HepG2 (cell line): ENCODE measurements at regions not wholly inside any gene's neighbourhood (a gene's known extent, or its start where the extent isn't known, plus 50 kb on each side); places are given as distances from the start of the nearest gene placed in this dataset.

Experiments used
- ATAC-seq: fragments of 200-7000 bp; cut with Tn5 transposase; 3 replicates; pipeline ENCODE4 v1.9.1; 2020; ENCODE audit warnings: mild to moderate bottlenecking, moderate library complexity
- BruUV-seq: library from RNA; stranded (reverse); fragments of 400-500 nt; replicated peaks from 2 replicates; lab custom pipeline; 2021; lab: Mats Ljungman, UMichigan
- CTCF ChIA-PET: fragments of 300-600 bp; formaldehyde crosslinking; extraction: SDS; loops from one replicate; lab custom pipeline; 2021; ENCODE audit warnings: low total read pairs, inconsistent platforms, low intra/inter-chr PET ratio; lab: Yijun Ruan, JAX
- POLR2A ChIA-PET: fragments of 350-600 bp; sonication (Branson Sonifier 250); formaldehyde crosslinking; loops from one replicate; lab custom pipeline; 2020; ENCODE audit warnings: antibody characterized with exemption, inconsistent platforms; lab: Yijun Ruan, JAX
- DNase-seq: peaks from one replicate; pipeline ENCODE4 v3.0.0-alpha.2; 2015; ENCODE audit warnings: low spot score
- FAIRE-seq: peaks from 3 replicates; lab custom pipeline; 2011; peaks lifted over from hg19 to GRCh38; lab: Jason Lieb, UNC
- H2AFZ ChIP-seq: one replicate; pipeline ENCODE4 v1.6.1; 2011; ENCODE audit warnings: low read length, inconsistent platforms
- H3K27ac ChIP-seq: fragments of 300-600 bp; 3 replicates; pipeline ENCODE4 v1.8.0; 2011; ENCODE audit warnings: mixed run types, mild to moderate bottlenecking, mixed read lengths, low read length, inconsistent platforms; ENCODE audit not compliant: insufficient read depth; ENCODE audit errors: extremely low read length
- H3K27me3 ChIP-seq, 2 experiments: fragments of 200-600 bp in 1 of 2; 2 replicates in 1 of 2; 3 replicates in 1 of 2; pipeline versions ENCODE4 v1.6.0 to v1.8.0; 2011; ENCODE audit warnings: low read length in 2 of 2, mild to moderate bottlenecking in 2 of 2, moderate library complexity in 2 of 2, inconsistent platforms in 1 of 2; ENCODE audit not compliant: insufficient read depth in 2 of 2, control insufficient read depth in 1 of 2
- H3K36me3 ChIP-seq, 2 experiments: fragments of 200-600 bp in 1 of 2; replicated peaks in 1 of 2; 2 replicates in 1 of 2; 3 replicates in 1 of 2; pipeline versions ENCODE4 v1.5.1 to v1.8.0; 2011; ENCODE audit warnings: low read length in 2 of 2, inconsistent platforms in 1 of 2; ENCODE audit not compliant: insufficient read depth in 2 of 2, control insufficient read depth in 1 of 2
- H3K4me1 ChIP-seq: 2 replicates; pipeline ENCODE4 v1.5.1; 2012; ENCODE audit warnings: low read length, inconsistent platforms; ENCODE audit not compliant: insufficient read depth
- H3K4me2 ChIP-seq: 2 replicates; pipeline ENCODE4 v1.6.0; 2011; ENCODE audit warnings: low read depth, low read length, inconsistent platforms
- H3K4me3 ChIP-seq, 3 experiments: fragments of 200-600 bp in 1 of 3; sonication (generic), shearing (Covaris generic) in 1 of 3; replicated peaks in 1 of 3; 2 replicates each; pipeline ENCODE4 v1.5.1; 2011 to 2016; ENCODE audit warnings: low read length in 3 of 3, inconsistent platforms in 2 of 3, low read depth in 2 of 3, mild to moderate bottlenecking in 2 of 3, control low read depth in 1 of 3, mixed read lengths in 1 of 3; ENCODE audit not compliant: insufficient read depth in 1 of 3
- H3K79me2 ChIP-seq: one replicate; pipeline ENCODE4 v1.6.1; 2011; ENCODE audit warnings: low read length, inconsistent platforms; ENCODE audit not compliant: insufficient read depth
- H3K9ac ChIP-seq: 2 replicates; pipeline ENCODE4 v1.6.0; 2011; ENCODE audit warnings: mild to moderate bottlenecking, low read depth, low read length, inconsistent platforms; ENCODE audit not compliant: insufficient read depth
- H3K9me3 ChIP-seq: 2 replicates; pipeline ENCODE4 v1.5.1; 2012; ENCODE audit warnings: mild to moderate bottlenecking, low read length
- H4K20me1 ChIP-seq: 2 replicates; pipeline ENCODE4 v1.6.0; 2011; ENCODE audit warnings: inconsistent platforms, mild to moderate bottlenecking, low read length, moderate library complexity; ENCODE audit not compliant: insufficient read depth
- IRF2 ChIP-seq: IDR thresholded peaks from 2 replicates; pipeline ENCODE4 v1.6.1; 2018; ENCODE audit warnings: missing genetic modification reagents, missing compliant biosample characterization
- MEIS2 ChIP-seq: sonication (generic); formaldehyde crosslinking; IDR thresholded peaks from 2 replicates; pipeline ENCODE4 v1.9.0; 2021; ENCODE audit warnings: mild to moderate bottlenecking, missing genetic modification reagents
- NRL ChIP-seq: sonication (generic); formaldehyde crosslinking; IDR thresholded peaks from 2 replicates; pipeline ENCODE4 v1.5.0; 2020; ENCODE audit warnings: missing genetic modification reagents, mild to moderate bottlenecking, moderate library complexity, borderline replicate concordance
- PTBP1 ChIP-seq: fragments of 200-400 bp; formaldehyde crosslinking; IDR thresholded peaks from 2 replicates; pipeline ENCODE4 v1.6.1; 2018; ENCODE audit warnings: low read length, low read depth; ENCODE audit not compliant: poor library complexity, severe bottlenecking
- SIX4 ChIP-seq: sonication (generic); formaldehyde crosslinking; IDR thresholded peaks from 2 replicates; pipeline ENCODE4 v1.4.0; 2020; ENCODE audit warnings: missing genetic modification reagents
- SMAD1 ChIP-seq: sonication (generic); formaldehyde crosslinking; IDR thresholded peaks from 2 replicates; pipeline ENCODE4 v1.4.0; 2020; ENCODE audit warnings: missing genetic modification reagents, low read depth, mild to moderate bottlenecking, borderline replicate concordance
- SNAI1 ChIP-seq: sonication (generic); formaldehyde crosslinking; IDR thresholded peaks from 2 replicates; pipeline ENCODE4 v1.5.0; 2020; ENCODE audit warnings: mild to moderate bottlenecking, missing genetic modification reagents, borderline replicate concordance
- SYNCRIP ChIP-seq: fragments of 200-400 bp; formaldehyde crosslinking; IDR thresholded peaks from 2 replicates; pipeline ENCODE4 v1.6.1; 2018; ENCODE audit warnings: mild to moderate bottlenecking, low read depth, low read length; ENCODE audit not compliant: insufficient read depth
- TBL1XR1 ChIP-seq: fragments of 150-350 bp; IDR thresholded peaks from 2 replicates; pipeline ENCODE4 v1.6.1; 2014; ENCODE audit warnings: borderline replicate concordance, low read length; ENCODE audit not compliant: partially characterized antibody
- TBX2 ChIP-seq: sonication (generic); formaldehyde crosslinking; IDR thresholded peaks from 2 replicates; pipeline ENCODE4 v1.5.0; 2020; ENCODE audit warnings: missing genetic modification reagents, mild to moderate bottlenecking, borderline replicate concordance
- ZFP1 ChIP-seq: IDR thresholded peaks from 2 replicates; pipeline ENCODE4 v1.6.1; 2016
- ZNF335 ChIP-seq: sonication (generic); formaldehyde crosslinking; IDR thresholded peaks from 2 replicates; pipeline ENCODE4 v1.4.0; 2020; ENCODE audit warnings: missing genetic modification reagents
- ZNF749 ChIP-seq: sonication (generic); formaldehyde crosslinking; IDR thresholded peaks from 2 replicates; pipeline ENCODE4 v1.8.0; 2022; ENCODE audit warnings: mild to moderate bottlenecking, missing genetic modification reagents, moderate library complexity, borderline replicate concordance
- ZNF782 ChIP-seq: sonication (generic); formaldehyde crosslinking; IDR thresholded peaks from 2 replicates; pipeline ENCODE4 v1.4.0; 2020; ENCODE audit warnings: missing genetic modification reagents, mild to moderate bottlenecking, borderline replicate concordance
- ZSCAN12 ChIP-seq: sonication (generic); formaldehyde crosslinking; IDR thresholded peaks from 2 replicates; pipeline ENCODE4 v1.9.0; 2021; ENCODE audit warnings: mild to moderate bottlenecking, missing genetic modification reagents
- ZSCAN22 ChIP-seq: sonication (generic); formaldehyde crosslinking; IDR thresholded peaks from 2 replicates; pipeline ENCODE4 v1.4.0; 2020; ENCODE audit warnings: mild to moderate bottlenecking, missing genetic modification reagents
- WGBS: methylation state at CpG from one replicate; pipeline ENCODE4 v1.1.6; 2017; ENCODE audit warnings: low lambda C conversion rate; 5-methylcytosine and 5-hydroxymethylcytosine counted together
- in situ Hi-C: cut with HindIII; loops from 2 replicates; pipeline ENCODE4 v1.10.0; 2017; ENCODE audit warnings: low pct_unique_long_range_greater_than_20kb; ENCODE audit not compliant: extremely low pct_ligation_motif_present
- intact Hi-C: fragments of 100-400 bp; cut with micrococcal nuclease; formaldehyde crosslinking; loops from one replicate; pipeline ENCODE4 v1.10.0; 2022; ENCODE audit not compliant: unreplicated experiment
- TF ChIP-seq, protein P1 (sequence below): sonication (generic); formaldehyde crosslinking; IDR thresholded peaks from 2 replicates; pipeline ENCODE4 v1.5.0; 2020; ENCODE audit warnings: missing genetic modification reagents
- TF ChIP-seq, protein P2 (sequence below): sonication (generic); formaldehyde crosslinking; IDR thresholded peaks from 2 replicates; pipeline ENCODE4 v1.9.0; 2021; ENCODE audit warnings: missing genetic modification reagents, mild to moderate bottlenecking, borderline replicate concordance

DNA sequence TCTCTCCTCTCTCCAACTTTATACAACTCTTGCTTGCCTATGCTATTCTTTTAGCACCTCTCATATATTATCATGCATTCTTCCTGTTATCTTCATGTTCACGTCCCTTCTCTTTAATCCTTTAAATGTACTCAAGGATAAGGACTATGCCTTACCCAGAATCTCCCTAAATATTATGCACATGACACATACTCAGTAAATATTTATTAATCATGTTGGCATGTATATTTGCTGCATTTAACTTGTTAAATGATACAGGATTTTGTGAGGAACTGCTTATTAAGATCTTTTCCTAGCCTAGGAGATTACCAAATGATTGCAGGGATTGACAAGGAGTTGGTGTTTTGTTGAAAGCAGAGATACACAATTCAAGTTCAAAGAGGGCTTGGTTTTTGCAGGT lies 109.4 kb downstream of the RGS2 start:
- H3K79me2 ChIP-seq: no peaks in the 10 kb centered on the region
- POLR2A ChIA-PET: no interaction called here
- H3K4me3 ChIP-seq: no peak overlapping the region
- CTCF ChIA-PET: no interaction called here
- no peaks in the 10 kb centered on the region for H3K9me3 ChIP-seq
- H3K27ac ChIP-seq: no peak overlapping the region
- in situ Hi-C loops (no loop called here), intact Hi-C loops (no loop called here)
- no peak overlapping the region for H3K9ac ChIP-seq
- DNase-seq: no peak
- no peaks in the 10 kb centered on the region for H4K20me1 ChIP-seq
- H3K4me1 ChIP-seq: no peaks in the 10 kb centered on the region
- H2AFZ ChIP-seq: no peak overlapping the region
- TF ChIP-seq NRL (CRISPR knock-in tag): no peak
- no peak for TF ChIP-seq MEIS2 (CRISPR knock-in tag)
- no peak for TF ChIP-seq SYNCRIP
- no peak for TF ChIP-seq SNAI1 (CRISPR knock-in tag)
- no peak for TF ChIP-seq SIX4 (CRISPR knock-in tag)
- TF ChIP-seq, all 625 proteins: peak for 0
- ATAC-seq (no peak), FAIRE-seq (no peak)
- no TSS peak for BruUV-seq
- H3K27me3 ChIP-seq: no peaks in the 10 kb centered on the region
- H3K36me3 ChIP-seq: no peaks in the 10 kb centered on the region
- H3K4me2 ChIP-seq: no peak overlapping the region
- WGBS: 10% methylated on average over 1 of the region's 1 CpG

DNA sequence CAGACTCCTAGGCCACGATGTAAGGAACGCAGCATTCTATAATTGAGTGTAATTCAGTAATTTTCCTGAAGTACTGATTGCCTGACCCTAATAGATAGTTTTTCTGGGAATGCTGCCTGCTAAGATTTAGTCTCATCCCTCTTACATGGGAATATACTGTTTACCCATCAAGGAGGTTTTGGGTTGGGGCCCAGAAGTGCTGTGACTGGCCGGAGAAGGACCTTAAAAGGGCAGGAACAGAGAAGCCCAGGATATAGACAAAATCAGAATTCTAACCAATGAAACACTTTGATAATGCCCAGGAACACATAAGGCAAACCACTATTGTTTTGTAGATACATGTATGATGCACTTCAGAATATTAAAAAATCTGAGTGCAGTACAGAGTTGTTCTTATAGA lies 111.6 kb downstream of the RGS2 start:
- no peak overlapping the region for H3K4me3 ChIP-seq
- no peak for FAIRE-seq
- no peaks in the 10 kb centered on the region for H3K36me3 ChIP-seq
- no peaks in the 10 kb centered on the region for H4K20me1 ChIP-seq
- no peaks in the 10 kb centered on the region for H3K79me2 ChIP-seq
- H3K27ac ChIP-seq: no peak overlapping the region
- no peak overlapping the region for H3K9ac ChIP-seq
- intact Hi-C loops: loop anchor here (5.0 kb wide), 1 partner anchor 48 kb away; no protein-coding TSS in a partner anchor
- H3K27me3 ChIP-seq: no peaks in the 10 kb centered on the region
- in situ Hi-C loops: no loop called here
- no peak for ATAC-seq
- ChIA-PET CTCF (no interaction called here), POLR2A (no interaction called here)
- H3K4me2 ChIP-seq: no peak overlapping the region
- 69% methylated on average over 3 of the region's 3 CpGs for WGBS
- no peak overlapping the region for H2AFZ ChIP-seq
- no peak for DNase-seq
- no peaks in the 10 kb centered on the region for H3K4me1 ChIP-seq
- H3K9me3 ChIP-seq: no peaks in the 10 kb centered on the region
- no TSS peak for BruUV-seq
- TF ChIP-seq ZNF335: no peak
- TF ChIP-seq ZNF782: no peak
- TF ChIP-seq PTBP1: no peak
- TF ChIP-seq ZSCAN12 (CRISPR knock-in tag): no peak
- TF ChIP-seq ZNF749 (CRISPR knock-in tag): no peak
- TF ChIP-seq IRF2 (CRISPR knock-in tag): no peak
- TF ChIP-seq, protein P1, sequence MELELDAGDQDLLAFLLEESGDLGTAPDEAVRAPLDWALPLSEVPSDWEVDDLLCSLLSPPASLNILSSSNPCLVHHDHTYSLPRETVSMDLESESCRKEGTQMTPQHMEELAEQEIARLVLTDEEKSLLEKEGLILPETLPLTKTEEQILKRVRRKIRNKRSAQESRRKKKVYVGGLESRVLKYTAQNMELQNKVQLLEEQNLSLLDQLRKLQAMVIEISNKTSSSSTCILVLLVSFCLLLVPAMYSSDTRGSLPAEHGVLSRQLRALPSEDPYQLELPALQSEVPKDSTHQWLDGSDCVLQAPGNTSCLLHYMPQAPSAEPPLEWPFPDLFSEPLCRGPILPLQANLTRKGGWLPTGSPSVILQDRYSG (CRISPR knock-in tag): no peak
- TF ChIP-seq ZFP1 (CRISPR knock-in tag): no peak
- no peak for TF ChIP-seq TBL1XR1
- TF ChIP-seq ZSCAN22: no peak
- TF ChIP-seq TBX2 (CRISPR knock-in tag): no peak
- TF ChIP-seq, protein P2, sequence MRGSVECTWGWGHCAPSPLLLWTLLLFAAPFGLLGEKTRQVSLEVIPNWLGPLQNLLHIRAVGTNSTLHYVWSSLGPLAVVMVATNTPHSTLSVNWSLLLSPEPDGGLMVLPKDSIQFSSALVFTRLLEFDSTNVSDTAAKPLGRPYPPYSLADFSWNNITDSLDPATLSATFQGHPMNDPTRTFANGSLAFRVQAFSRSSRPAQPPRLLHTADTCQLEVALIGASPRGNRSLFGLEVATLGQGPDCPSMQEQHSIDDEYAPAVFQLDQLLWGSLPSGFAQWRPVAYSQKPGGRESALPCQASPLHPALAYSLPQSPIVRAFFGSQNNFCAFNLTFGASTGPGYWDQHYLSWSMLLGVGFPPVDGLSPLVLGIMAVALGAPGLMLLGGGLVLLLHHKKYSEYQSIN (CRISPR knock-in tag): no peak
- no peak for TF ChIP-seq SMAD1
